Umbilical cord (tissue), 1 donor: ENCODE measurements at regions not wholly inside any gene's neighbourhood (a gene's known extent, or its start where the extent isn't known, plus 50 kb on each side); places are given as distances from the start of the nearest gene placed in this dataset.
A peak's percentile ranks its signal among the peaks of the same experiment; 100 is the strongest.
"Not testable (repeated sequence)": the region's sequence is repeated elsewhere in the genome, so short reads cannot be mapped to it uniquely, and the experiment has no call there.

Experiments used
- DNase-seq: peaks from one replicate; pipeline ENCODE4 v3.0.0-alpha.2; 2015; ENCODE audit warnings: low spot score

DNA sequence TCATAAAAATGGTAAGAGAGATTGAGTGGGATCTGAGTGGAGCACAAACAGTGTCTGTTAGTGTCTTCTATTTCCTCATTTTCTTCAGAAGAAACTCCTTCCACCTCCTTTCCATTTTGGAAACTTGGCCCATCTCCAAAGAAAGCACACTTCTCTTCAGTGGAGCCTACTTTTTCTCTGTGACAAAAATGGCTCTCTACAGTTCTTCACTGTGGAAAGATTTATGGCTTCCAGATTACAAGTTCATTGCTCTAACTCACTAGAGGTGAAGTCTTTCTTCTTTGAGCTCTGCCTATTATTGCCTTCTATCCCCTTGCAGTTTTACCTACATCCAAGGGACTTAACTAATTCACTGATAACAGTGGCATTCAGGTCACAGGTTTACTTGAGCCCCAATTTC, 325.8 kb downstream of the ANTXR2 start:
- no peak for DNase-seq

GRCh38 chr4:79743014-79743413, 330.0 kb downstream of the ANTXR2 start:
- DNase-seq, result no peak

DNA sequence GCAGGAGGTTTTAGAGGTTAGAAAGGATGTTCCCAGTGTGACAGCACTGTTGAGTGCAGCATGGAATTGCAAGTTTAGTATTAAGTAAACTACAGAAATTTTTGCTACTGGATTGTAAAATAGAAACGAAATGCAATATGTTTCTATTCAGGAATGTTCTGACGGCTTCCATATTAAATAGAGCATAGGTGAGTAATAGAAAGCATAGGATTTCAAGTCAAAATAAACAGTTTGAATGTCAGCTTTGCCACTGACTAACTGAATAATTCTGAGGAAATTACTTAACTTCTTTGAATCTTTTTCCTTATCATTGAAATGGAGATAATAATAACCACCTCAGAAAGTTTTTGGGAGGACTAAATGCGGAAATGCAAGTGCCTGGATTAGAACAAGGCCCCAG, 331.9 kb upstream of the GK2 start:
- no peak for DNase-seq

GRCh38 chr4:79723507-79723906, 315.5 kb upstream of the GK2 start:
- no peak for DNase-seq

GRCh38 chr4:79700356-79700755, 292.3 kb upstream of the GK2 start:
- DNase-seq, result no peak

DNA sequence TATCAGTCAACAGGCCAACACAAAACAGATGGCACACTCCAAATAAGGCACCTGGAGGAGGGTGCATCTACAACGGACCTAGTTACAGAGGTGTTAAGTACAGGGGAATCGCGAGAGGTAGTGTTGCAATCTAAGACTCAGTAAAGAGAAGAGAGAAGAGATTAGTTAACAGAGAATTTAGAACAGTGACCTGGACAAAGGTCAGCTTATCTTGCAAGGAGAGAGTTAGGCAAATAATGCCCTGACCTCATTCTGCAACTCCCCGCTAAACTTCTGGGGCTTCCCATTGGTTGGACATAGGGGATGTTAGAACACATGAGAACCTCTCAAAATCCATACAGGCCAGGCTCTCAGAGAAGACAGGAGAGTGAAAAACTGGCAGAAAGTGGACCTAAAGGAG, 289.4 kb upstream of the GK2 start:
- DNase-seq, result no peak

DNA sequence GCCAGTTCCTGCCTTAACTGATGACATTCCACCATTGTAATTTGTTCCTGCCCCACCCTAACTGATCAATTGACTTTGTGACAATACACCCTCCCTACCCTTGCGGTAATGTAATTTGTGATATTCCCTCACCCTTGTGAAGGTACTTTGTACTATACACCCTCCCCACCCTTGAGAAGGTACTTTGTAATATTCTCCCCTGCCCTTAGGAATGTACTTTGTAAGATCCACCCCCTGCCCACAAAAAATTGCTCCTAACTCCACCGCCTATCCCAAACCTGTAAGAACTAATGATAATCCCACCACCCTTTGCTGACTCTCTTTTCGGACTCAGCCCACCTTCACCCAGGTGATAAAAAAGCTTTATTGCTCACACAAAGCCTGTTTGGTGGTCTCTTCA, 288.5 kb upstream of the GK2 start:
- DNase-seq, result not testable (repeated sequence)

DNA sequence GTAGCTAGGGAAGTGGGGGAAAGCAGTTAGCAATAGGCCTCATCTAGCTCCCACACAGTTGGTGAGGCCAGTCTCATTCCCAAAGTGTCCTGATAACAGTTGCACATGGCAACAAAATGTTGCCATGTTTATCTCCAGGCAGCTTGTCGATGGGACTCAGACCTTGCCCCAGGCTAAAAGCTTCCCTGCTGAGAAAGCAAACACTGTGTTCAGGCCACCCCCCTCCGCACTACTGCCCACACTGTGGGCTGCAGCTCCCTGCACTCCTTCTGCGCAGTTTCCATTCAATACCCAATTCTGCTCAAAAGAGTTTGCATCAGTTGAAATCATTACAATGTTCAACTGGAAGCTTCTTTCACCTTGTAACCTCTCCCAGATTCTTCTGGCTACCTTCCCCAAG, 287.8 kb upstream of the GK2 start:
- no peak for DNase-seq

GRCh38 chr4:79689740-79690139, 281.7 kb upstream of the GK2 start:
- no peak for DNase-seq

GRCh38 chr4:79688691-79689090, 280.7 kb upstream of the GK2 start:
- DNase-seq, result no peak

DNA sequence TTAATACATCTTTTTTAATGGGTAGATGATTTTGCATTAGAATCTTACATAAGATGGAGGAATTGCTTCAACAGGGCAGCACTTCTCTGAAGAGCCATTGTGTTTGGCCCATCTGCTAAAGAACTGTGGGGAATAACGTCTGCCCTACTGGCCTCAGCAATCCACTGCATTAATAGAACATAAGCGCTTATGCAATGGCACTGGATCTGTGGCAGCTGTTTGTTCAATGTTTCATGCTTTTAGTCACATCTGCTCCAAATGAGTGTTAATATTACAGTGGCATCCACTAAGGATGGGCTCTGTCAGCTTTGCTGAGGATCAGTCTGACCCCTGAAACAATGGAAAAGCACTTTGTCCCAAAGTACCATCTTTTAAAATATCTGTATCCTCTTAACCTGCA, 279.0 kb upstream of the GK2 start:
- DNase-seq, result no peak

DNA sequence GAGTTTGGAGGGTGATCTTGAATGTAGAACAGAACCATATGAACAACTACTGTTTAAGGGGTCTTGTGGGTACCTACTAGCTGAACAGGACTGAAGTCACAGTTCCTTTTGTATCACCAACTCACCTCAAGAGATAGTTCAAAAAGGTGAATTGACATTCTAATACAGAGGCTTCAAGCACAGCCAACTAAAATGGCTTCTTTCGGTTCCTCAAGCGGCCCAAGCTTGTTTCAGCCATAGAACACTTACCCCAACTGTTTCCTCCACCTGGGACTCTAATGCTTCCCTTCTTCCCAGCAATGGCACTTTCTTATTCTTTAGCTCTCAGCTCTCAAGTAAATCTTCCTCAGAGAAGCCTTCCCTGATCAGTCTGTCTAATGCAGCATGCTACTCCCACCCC, 277.5 kb upstream of the GK2 start:
- no peak for DNase-seq

DNA sequence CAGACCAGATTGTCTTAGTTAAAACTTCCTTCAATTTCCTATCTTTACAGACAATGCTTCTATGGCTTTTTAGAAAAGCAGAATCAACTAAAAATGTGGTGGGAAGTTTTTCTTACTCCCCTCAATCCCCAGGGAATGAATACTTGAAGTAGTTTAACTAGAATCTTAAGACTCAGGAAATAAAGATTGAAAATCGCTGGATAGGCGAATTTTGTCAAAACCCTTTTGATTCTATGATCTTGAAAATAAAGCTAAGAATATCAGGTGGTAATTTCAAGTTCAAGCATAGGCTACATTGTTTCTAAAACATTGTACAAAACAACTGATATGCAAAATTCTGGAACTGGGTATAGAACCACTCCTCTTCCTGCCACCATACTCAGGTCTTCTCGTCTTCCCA, 276.5 kb upstream of the GK2 start:
- no peak for DNase-seq

DNA sequence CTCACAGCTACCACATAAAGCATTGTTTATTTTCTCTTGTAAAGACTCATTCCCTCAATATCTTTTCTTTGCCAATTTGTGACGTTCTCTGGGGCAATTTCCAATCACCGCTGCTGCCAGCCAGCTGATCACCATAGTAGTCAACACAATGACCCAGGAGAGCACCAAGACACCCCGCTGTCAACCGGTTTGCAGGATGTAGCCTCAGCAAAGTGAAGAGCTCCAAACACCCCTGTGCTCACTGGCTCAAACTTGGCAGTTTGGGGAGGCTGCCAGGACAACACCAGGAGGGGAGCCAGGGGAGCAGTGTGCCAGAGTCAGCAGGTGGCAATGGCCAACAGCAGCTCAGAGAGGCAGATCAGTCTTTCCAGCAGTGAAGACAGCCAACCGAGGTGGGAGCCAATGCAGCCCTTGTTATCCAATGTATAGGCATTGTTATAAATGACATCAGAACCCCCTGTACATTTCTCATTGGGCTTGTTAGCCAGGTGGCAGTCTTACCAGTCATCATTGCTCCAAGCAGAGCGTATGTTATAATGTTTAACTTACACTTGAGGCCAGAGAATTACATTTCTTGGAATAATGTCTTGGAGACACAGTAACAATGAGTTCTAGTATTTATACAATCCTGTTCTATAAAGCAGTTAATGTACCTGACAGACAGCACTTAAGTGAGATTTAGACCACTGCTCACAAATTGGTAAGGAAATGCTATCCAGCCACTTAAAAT, 274.9 kb upstream of the GK2 start:
- no peak for DNase-seq

DNA sequence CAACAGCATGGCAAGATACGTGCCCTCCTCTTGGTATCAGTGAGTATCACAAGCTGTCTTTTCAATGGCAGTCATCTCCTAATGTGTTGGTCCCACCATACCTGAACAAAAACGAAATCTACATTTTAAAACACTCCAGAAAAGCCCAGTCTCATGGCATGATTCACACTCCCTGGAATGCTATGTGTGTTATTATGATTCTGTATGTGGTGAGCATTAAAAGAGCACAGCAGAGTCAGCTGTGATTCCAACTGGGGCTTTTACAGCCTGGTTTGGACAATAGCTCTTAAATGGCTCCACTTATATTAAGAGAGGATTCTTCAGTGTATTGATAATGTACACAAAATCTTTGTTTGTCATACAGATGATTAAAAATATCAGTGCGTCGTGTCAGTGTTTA, 274.1 kb upstream of the GK2 start:
- DNase-seq, result no peak

DNA sequence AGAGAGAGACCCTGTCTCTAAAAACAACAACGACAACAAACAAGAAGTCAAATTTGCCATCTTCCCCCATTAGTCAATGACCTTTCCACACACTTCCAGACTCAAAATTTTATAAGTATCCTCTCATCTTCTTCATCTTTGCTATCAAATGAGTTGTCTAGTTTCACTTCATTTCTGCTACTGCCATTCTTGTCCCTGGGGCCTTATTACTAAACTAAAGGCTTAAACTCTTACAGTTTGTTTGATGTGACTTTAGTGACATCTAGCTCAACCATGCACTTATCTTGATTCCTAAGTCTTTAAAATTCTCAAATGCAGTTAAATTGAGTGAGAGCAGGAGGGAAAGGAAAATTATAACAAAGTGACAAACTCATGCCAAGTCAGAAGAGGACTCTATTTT, 271.8 kb upstream of the GK2 start:
- peak; percentile 3 for DNase-seq

GRCh38 chr4:79678472-79679202, 270.6 kb upstream of the GK2 start:
- peak; percentile 2 for DNase-seq

GRCh38 chr4:79676705-79677104, 268.7 kb upstream of the GK2 start:
- no peak for DNase-seq

- not testable (repeated sequence) for DNase-seq
These were observed 266.9 kb upstream of the GK2 start for GRCh38 chr4:79674906-79675305.

DNA sequence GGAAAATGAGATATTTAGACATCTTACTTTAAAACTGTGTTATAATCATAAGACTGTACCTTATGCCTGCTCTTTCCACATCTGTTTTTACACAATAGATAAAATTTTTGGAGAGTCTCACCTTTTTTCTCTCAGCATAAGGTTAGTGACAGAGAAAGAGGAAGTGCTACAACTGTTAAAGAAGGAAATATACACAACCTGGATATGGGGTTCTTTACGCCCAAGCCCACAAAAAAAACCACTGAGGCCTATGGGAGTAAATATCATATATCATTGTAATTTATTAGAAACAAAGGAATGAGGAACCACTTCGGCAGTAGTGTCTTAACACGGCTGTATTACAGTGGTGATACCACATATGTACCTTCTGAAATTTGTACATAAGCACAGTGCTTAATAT, 265.9 kb upstream of the GK2 start:
- DNase-seq, result no peak

DNA sequence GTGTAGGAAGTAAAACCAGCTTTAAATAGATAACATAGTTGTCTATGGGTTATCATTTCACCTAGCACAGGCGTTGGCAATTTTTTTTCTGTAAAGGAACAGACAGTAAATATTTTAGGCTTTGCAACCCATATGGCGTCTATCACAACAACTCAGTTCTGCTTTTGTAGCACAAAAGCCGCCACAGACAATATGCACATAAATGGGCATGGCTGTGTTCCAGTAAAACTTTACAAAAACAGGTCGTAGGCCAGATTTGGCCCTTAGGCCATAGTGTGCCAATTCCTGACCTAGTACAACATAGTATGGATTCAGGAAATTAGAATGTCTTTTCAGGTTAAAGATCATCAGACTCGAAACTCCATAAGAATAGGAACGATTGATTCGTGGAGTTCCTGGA, 265.3 kb upstream of the GK2 start:
- no peak for DNase-seq

GRCh38 chr4:79666875-79667274, 258.8 kb upstream of the GK2 start:
- DNase-seq, result no peak

GRCh38 chr4:79666112-79666511, 258.1 kb upstream of the GK2 start:
- DNase-seq, result no peak

GRCh38 chr4:79663865-79664264, 255.8 kb upstream of the GK2 start:
- DNase-seq, result no peak
